Keratinocyte (primary cell): ENCODE measurements at regions not wholly inside any gene's neighbourhood (a gene's known extent, or its start where the extent isn't known, plus 50 kb on each side); places are given as distances from the start of the nearest gene placed in this dataset.

Experiments used
- DNase-seq: peaks from one replicate; pipeline ENCODE4 v3.0.0-alpha.2; 2011; ENCODE audit warnings: low read depth, missing footprints, low spot score
- FAIRE-seq: peaks from 2 replicates; lab custom pipeline; 2011; peaks lifted over from hg19 to GRCh38; lab: Jason Lieb, UNC
- H2AFZ ChIP-seq: 2 replicates; pipeline ENCODE4 v1.6.0; 2012; ENCODE audit warnings: low read length, control low read depth, inconsistent platforms; ENCODE audit not compliant: control insufficient read depth
- H3K27ac ChIP-seq: 2 replicates; pipeline ENCODE4 v1.5.1; 2011; ENCODE audit warnings: low read length; ENCODE audit not compliant: control insufficient read depth, insufficient read depth
- H3K27me3 ChIP-seq: 3 replicates; pipeline ENCODE4 v1.6.0; 2011; ENCODE audit warnings: low read length; ENCODE audit not compliant: control insufficient read depth, insufficient read depth; ENCODE audit errors: extremely low read depth
- H3K36me3 ChIP-seq, 2 experiments: 2 replicates in 1 of 2; 3 replicates in 1 of 2; pipeline ENCODE4 v1.5.1; 2011; ENCODE audit warnings: low read length in 2 of 2, mild to moderate bottlenecking in 1 of 2; ENCODE audit not compliant: control insufficient read depth in 2 of 2, insufficient read depth in 2 of 2; ENCODE audit errors: extremely low read depth in 1 of 2
- H3K4me1 ChIP-seq: 3 replicates; pipeline ENCODE4 v1.5.1; 2011; ENCODE audit warnings: low read length; ENCODE audit not compliant: control insufficient read depth, insufficient read depth; ENCODE audit errors: extremely low read depth
- H3K4me2 ChIP-seq: 3 replicates; pipeline ENCODE4 v1.6.0; 2011; ENCODE audit warnings: low read depth, low read length; ENCODE audit not compliant: control insufficient read depth, insufficient read depth; ENCODE audit errors: extremely low read depth
- H3K4me3 ChIP-seq, 3 experiments: fragments of 200-600 bp in 1 of 3; sonication (generic) in 1 of 3; 2 replicates in 2 of 3; 3 replicates in 1 of 3; pipeline ENCODE4 v1.5.1; 2011 to 2016; ENCODE audit warnings: low read length in 3 of 3, mild to moderate bottlenecking in 3 of 3, control low read depth in 2 of 3, inconsistent platforms in 1 of 3, low read depth in 1 of 3, mixed read lengths in 1 of 3, mixed run types in 1 of 3, moderate library complexity in 1 of 3; ENCODE audit not compliant: control insufficient read depth in 2 of 3, insufficient read depth in 2 of 3; ENCODE audit errors: extremely low read depth in 1 of 3
- H3K79me2 ChIP-seq: 2 replicates; pipeline ENCODE4 v1.6.0; 2012; ENCODE audit warnings: low read length; ENCODE audit not compliant: control insufficient read depth, insufficient read depth
- H3K9ac ChIP-seq: 3 replicates; pipeline ENCODE4 v1.6.0; 2011; ENCODE audit warnings: low read length; ENCODE audit not compliant: control insufficient read depth, insufficient read depth; ENCODE audit errors: extremely low read depth
- H3K9me1 ChIP-seq: 3 replicates; pipeline ENCODE4 v1.6.0; 2011; ENCODE audit warnings: low read length; ENCODE audit not compliant: control insufficient read depth, insufficient read depth; ENCODE audit errors: extremely low read depth
- H3K9me3 ChIP-seq: 2 replicates; pipeline ENCODE4 v1.5.1; 2012; ENCODE audit warnings: low read depth, low read length; ENCODE audit not compliant: control insufficient read depth
- H4K20me1 ChIP-seq: 3 replicates; pipeline ENCODE4 v1.6.0; 2011; ENCODE audit warnings: low read length; ENCODE audit not compliant: control insufficient read depth, insufficient read depth; ENCODE audit errors: extremely low read depth
- EZH2 ChIP-seq: IDR thresholded peaks from one replicate; pipeline ENCODE4 v1.6.1; 2012; ENCODE audit warnings: inconsistent platforms, mild to moderate bottlenecking, low read length, moderate library complexity
- dilution Hi-C: fragments of 300-500 bp; cut with MboI; formaldehyde crosslinking; loops from one replicate; pipeline ENCODE4 v1.7.0; 2020; ENCODE audit warnings: low sequenced_read_pairs; ENCODE audit not compliant: extremely low pct_ligation_motif_present
- TF ChIP-seq, protein P1 (sequence below), 3 experiments: IDR thresholded peaks in 1 of 3; conservative IDR thresholded peaks in 1 of 3; optimal IDR thresholded peaks in 1 of 3; 2 replicates in 2 of 3; 3 replicates in 1 of 3; pipeline versions ENCODE3 to v1.5.1; 2011; ENCODE audit warnings: low read length in 3 of 3, mild to moderate bottlenecking in 3 of 3, moderate library complexity in 2 of 3, control low read depth in 1 of 3, inconsistent platforms in 1 of 3; ENCODE audit not compliant: insufficient read depth in 2 of 3; ENCODE audit errors: extremely low read depth in 1 of 3

GRCh38 chr1:36533897-36534296 lies 51.2 kb upstream of the CSF3R start:
- no peaks in the 10 kb centered on the region for H3K9me3 ChIP-seq
- FAIRE-seq (no peak), DNase-seq (no peak)
- H3K4me2 ChIP-seq: no peak overlapping the region
- no peak overlapping the region for H2AFZ ChIP-seq
- H3K27me3 ChIP-seq: peaks cover 12% of the 10 kb centered on the region
- no peaks in the 10 kb centered on the region for H3K9me1 ChIP-seq
- H3K79me2 ChIP-seq: no peaks in the 10 kb centered on the region
- no peak overlapping the region for H3K4me3 ChIP-seq
- H3K4me1 ChIP-seq: no peaks in the 10 kb centered on the region
- H3K27ac ChIP-seq: no peak overlapping the region
- H3K36me3 ChIP-seq: no peaks in the 10 kb centered on the region
- H3K9ac ChIP-seq: no peak overlapping the region
- TF ChIP-seq, protein P1, sequence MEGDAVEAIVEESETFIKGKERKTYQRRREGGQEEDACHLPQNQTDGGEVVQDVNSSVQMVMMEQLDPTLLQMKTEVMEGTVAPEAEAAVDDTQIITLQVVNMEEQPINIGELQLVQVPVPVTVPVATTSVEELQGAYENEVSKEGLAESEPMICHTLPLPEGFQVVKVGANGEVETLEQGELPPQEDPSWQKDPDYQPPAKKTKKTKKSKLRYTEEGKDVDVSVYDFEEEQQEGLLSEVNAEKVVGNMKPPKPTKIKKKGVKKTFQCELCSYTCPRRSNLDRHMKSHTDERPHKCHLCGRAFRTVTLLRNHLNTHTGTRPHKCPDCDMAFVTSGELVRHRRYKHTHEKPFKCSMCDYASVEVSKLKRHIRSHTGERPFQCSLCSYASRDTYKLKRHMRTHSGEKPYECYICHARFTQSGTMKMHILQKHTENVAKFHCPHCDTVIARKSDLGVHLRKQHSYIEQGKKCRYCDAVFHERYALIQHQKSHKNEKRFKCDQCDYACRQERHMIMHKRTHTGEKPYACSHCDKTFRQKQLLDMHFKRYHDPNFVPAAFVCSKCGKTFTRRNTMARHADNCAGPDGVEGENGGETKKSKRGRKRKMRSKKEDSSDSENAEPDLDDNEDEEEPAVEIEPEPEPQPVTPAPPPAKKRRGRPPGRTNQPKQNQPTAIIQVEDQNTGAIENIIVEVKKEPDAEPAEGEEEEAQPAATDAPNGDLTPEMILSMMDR (optimal IDR thresholded peaks at IDR 0.05 in 1 of 3, IDR thresholded peaks at IDR 0.05 in 1 of 3, conservative IDR thresholded peaks at IDR 0.05 in 1 of 3; ENCODE audit: extremely low read depth in 1 of 3, insufficient read depth in 2 of 3, low read length in 3 of 3): no peak
- dilution Hi-C loops: no loop called here
- no peaks in the 10 kb centered on the region for H4K20me1 ChIP-seq

- no peak overlapping the region for H2AFZ ChIP-seq
- no peak for TF ChIP-seq EZH2
- TF ChIP-seq, protein P1 (optimal IDR thresholded peaks at IDR 0.05 in 1 of 3, IDR thresholded peaks at IDR 0.05 in 1 of 3, conservative IDR thresholded peaks at IDR 0.05 in 1 of 3; ENCODE audit: extremely low read depth in 1 of 3, insufficient read depth in 2 of 3, low read length in 3 of 3): no peak
- DNase-seq: no peak
- no peaks in the 10 kb centered on the region for H3K9me1 ChIP-seq
- no peak overlapping the region for H3K9ac ChIP-seq
- H3K9me3 ChIP-seq: no peaks in the 10 kb centered on the region
- dilution Hi-C loops: no loop called here
- no peaks in the 10 kb centered on the region for H4K20me1 ChIP-seq
- H3K4me1 ChIP-seq: no peaks in the 10 kb centered on the region
- FAIRE-seq: no peak
- H3K4me2 ChIP-seq: no peak overlapping the region
- no peak overlapping the region for H3K27ac ChIP-seq
- H3K79me2 ChIP-seq: no peaks in the 10 kb centered on the region
- no peak overlapping the region for H3K4me3 ChIP-seq
- peaks cover 13% of the 10 kb centered on the region for H3K27me3 ChIP-seq
- no peaks in the 10 kb centered on the region for H3K36me3 ChIP-seq
Observed at GRCh38 chr1:36532810-36533401, 50.2 kb upstream of the CSF3R start.
